ENCODE measurements at regions not wholly inside any gene's neighbourhood (a gene's known extent, or its start where the extent isn't known, plus 50 kb on each side); places are given as distances from the start of the nearest gene placed in this dataset.

GRCh38 chr14:80414080-80414479 is 202.8 kb upstream of the DIO2 start:
- no peak for DNase-seq
- no peaks in the 10 kb centered on the region for H3K4me1 Mint-ChIP-seq
- no peak overlapping the region for H3K27ac Mint-ChIP-seq

GRCh38 chr14:80404413-80404812 is 193.1 kb upstream of the DIO2 start:
- H3K27ac Mint-ChIP-seq = no peak overlapping the region
- H3K27me3 Mint-ChIP-seq (ENCODE audit: low read depth, poor library complexity) = peaks cover 6% of the 10 kb centered on the region
- H3K9me3 Mint-ChIP-seq = no peaks in the 10 kb centered on the region
- no peak overlapping the region for H3K4me3 Mint-ChIP-seq
- no peaks in the 10 kb centered on the region for H3K4me1 Mint-ChIP-seq
- no peak for TF ChIP-seq CTCF (IDR thresholded peaks at IDR 0.05)
- no peak for DNase-seq
- H3K36me3 Mint-ChIP-seq (ENCODE audit: low read depth) = no peaks in the 10 kb centered on the region

More at GRCh38 chr14:80414080-80414479, 202.8 kb upstream of the DIO2 start:
- Mint-ChIP-seq H3K36me3 (ENCODE audit: low read depth) (no peaks in the 10 kb centered on the region), H3K4me3 (no peak overlapping the region), H3K9me3 (no peaks in the 10 kb centered on the region), H3K27me3 (ENCODE audit: low read depth, poor library complexity) (peaks cover 8% of the 10 kb centered on the region)
- no peak for TF ChIP-seq CTCF (IDR thresholded peaks at IDR 0.05)

GRCh38 chr14:80403036-80403435 is 191.7 kb upstream of the DIO2 start:
- Mint-ChIP-seq H3K4me1 (no peaks in the 10 kb centered on the region), H3K9me3 (peaks cover 6% of the 10 kb centered on the region), H3K36me3 (ENCODE audit: low read depth) (no peaks in the 10 kb centered on the region), H3K27me3 (ENCODE audit: low read depth, poor library complexity) (peaks cover 6% of the 10 kb centered on the region), H3K4me3 (no peak overlapping the region), H3K27ac (no peak overlapping the region)
- no peak for DNase-seq
- TF ChIP-seq CTCF (IDR thresholded peaks at IDR 0.05) = no peak

- no peak for DNase-seq
- no peak for TF ChIP-seq CTCF (IDR thresholded peaks at IDR 0.05)
- Mint-ChIP-seq H3K9me3 (peaks cover 11% of the 10 kb centered on the region), H3K27ac (no peak overlapping the region), H3K4me1 (no peaks in the 10 kb centered on the region), H3K4me3 (no peak overlapping the region), H3K36me3 (ENCODE audit: low read depth) (no peaks in the 10 kb centered on the region), H3K27me3 (ENCODE audit: low read depth, poor library complexity) (peaks cover 4% of the 10 kb centered on the region)
These were observed 183.7 kb upstream of the DIO2 start for GRCh38 chr14:80395031-80395430.

- Mint-ChIP-seq H3K27me3 (ENCODE audit: low read depth, poor library complexity) (peaks cover 4% of the 10 kb centered on the region), H3K9me3 (peaks cover 9% of the 10 kb centered on the region), H3K4me3 (no peak overlapping the region), H3K36me3 (ENCODE audit: low read depth) (no peaks in the 10 kb centered on the region), H3K27ac (no peak overlapping the region), H3K4me1 (no peaks in the 10 kb centered on the region)
- no peak for TF ChIP-seq CTCF (IDR thresholded peaks at IDR 0.05)
- DNase-seq = no peak
These were observed 182.5 kb upstream of the DIO2 start for GRCh38 chr14:80393766-80394165.

GRCh38 chr14:80390906-80391305 is 179.6 kb upstream of the DIO2 start:
- H3K4me1 Mint-ChIP-seq = no peaks in the 10 kb centered on the region

More at GRCh38 chr14:80390906-80391305, 179.6 kb upstream of the DIO2 start:
- Mint-ChIP-seq H3K27ac (no peak overlapping the region), H3K27me3 (ENCODE audit: low read depth, poor library complexity) (peaks cover 4% of the 10 kb centered on the region), H3K36me3 (ENCODE audit: low read depth) (no peaks in the 10 kb centered on the region), H3K9me3 (no peaks in the 10 kb centered on the region), H3K4me3 (no peak overlapping the region)
- TF ChIP-seq CTCF (IDR thresholded peaks at IDR 0.05) = no peak
- no peak for DNase-seq
